Nephron (organoid): ENCODE measurements at regions not wholly inside any gene's neighbourhood (a gene's known extent, or its start where the extent isn't known, plus 50 kb on each side); places are given as distances from the start of the nearest gene placed in this dataset.

Experiments used
- H3K27ac Mint-ChIP-seq, 3 experiments: 2 replicates each; pipeline ENCODE4 v1.8.0; 2020; ENCODE audit warnings: mixed read lengths in 3 of 3, mild to moderate bottlenecking in 2 of 3, moderate library complexity in 1 of 3
- H3K27me3 Mint-ChIP-seq: 2 replicates; pipeline ENCODE4 v1.8.0; 2021; ENCODE audit warnings: low read depth, mild to moderate bottlenecking, moderate library complexity, mixed read lengths
- H3K36me3 Mint-ChIP-seq: 2 replicates; pipeline ENCODE4 v1.8.0; 2020; ENCODE audit warnings: low read depth, mixed read lengths
- H3K4me1 Mint-ChIP-seq: 2 replicates; pipeline ENCODE4 v1.8.0; 2020; ENCODE audit warnings: mixed read lengths
- H3K4me3 Mint-ChIP-seq, 3 experiments: 2 replicates each; pipeline ENCODE4 v1.8.0; 2020; ENCODE audit warnings: mild to moderate bottlenecking in 3 of 3, mixed read lengths in 3 of 3, moderate library complexity in 2 of 3
- H3K9me3 Mint-ChIP-seq: 2 replicates; pipeline ENCODE4 v1.8.0; 2020; ENCODE audit warnings: mixed read lengths
- TF ChIP-seq, protein P1 (sequence below), 3 experiments: fragments of 200-600 bp; sonication (generic); IDR thresholded peaks; one replicate each; pipeline ENCODE4 v1.5.0; 2021; ENCODE audit warnings: antibody characterized with exemption in 3 of 3; ENCODE audit not compliant: unreplicated experiment in 3 of 3

DNA sequence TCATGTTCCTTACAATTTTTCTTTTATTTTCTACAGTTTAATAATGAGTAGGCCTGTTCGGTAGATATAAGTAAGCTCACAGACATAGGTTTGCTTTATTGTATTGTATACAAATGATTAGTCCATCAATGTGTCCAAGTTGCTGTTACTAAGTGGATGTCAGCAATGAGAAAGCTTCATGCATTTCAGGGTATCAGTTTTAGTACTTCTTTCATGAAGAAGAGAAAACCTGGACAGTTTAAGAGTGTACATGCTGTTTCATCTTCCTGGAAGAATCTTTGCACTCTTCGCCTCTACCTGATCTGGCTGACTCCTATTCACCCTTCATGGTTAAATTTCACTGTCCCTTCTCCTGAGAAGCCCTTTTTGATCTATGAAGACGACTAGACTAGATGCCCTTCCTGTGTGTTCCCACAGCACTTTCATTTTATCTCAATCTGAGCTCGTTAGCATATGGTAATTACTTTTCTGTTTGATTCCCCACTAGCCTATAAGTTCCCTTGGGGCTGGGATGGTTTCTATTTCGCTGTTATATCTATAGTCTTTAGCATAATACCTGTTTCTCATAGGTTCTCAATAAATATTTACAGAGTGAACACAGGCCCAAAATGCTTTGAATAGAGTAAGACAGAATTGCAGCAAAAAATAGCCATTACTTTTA lies 70.7 kb downstream of the CETN3 start:
- Mint-ChIP-seq H3K27ac (no peak overlapping the region), H3K36me3 (no peaks in the 10 kb centered on the region), H3K27me3 (no peaks in the 10 kb centered on the region), H3K4me3 (no peak overlapping the region), H3K9me3 (no peaks in the 10 kb centered on the region), H3K4me1 (no peaks in the 10 kb centered on the region)
- TF ChIP-seq, protein P1, sequence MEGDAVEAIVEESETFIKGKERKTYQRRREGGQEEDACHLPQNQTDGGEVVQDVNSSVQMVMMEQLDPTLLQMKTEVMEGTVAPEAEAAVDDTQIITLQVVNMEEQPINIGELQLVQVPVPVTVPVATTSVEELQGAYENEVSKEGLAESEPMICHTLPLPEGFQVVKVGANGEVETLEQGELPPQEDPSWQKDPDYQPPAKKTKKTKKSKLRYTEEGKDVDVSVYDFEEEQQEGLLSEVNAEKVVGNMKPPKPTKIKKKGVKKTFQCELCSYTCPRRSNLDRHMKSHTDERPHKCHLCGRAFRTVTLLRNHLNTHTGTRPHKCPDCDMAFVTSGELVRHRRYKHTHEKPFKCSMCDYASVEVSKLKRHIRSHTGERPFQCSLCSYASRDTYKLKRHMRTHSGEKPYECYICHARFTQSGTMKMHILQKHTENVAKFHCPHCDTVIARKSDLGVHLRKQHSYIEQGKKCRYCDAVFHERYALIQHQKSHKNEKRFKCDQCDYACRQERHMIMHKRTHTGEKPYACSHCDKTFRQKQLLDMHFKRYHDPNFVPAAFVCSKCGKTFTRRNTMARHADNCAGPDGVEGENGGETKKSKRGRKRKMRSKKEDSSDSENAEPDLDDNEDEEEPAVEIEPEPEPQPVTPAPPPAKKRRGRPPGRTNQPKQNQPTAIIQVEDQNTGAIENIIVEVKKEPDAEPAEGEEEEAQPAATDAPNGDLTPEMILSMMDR (IDR thresholded peaks at IDR 0.05; ENCODE audit: unreplicated experiment in 3 of 3): no peak

DNA sequence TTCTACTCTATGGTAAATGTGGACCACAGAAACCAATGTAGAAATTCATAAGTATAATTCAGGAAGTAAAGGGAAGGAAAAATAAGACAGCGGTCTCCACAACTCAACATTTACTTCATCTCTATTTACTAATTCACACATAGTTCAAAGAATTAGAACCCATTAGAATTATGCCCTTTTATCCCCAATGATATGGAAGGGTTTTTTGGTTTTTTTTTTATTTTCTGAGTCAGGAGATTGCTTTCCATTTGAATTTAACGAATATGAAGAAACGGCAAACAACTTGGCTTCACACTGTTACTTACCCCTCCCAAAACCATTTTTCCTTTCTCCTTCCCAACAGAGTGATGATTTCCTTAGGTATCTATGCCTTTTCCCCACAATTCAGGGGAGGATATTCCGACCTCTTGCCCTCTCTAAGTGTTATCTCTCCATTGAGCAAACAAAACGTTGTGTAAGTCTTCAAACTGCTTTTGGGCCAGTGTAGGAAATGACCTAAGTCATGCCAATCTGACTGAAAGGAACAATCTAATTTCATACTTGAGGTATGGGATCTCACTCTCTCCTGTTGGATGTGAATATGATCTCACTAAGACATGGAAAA lies 72.0 kb downstream of the CETN3 start:
- no peaks in the 10 kb centered on the region for H3K9me3 Mint-ChIP-seq
- H3K27ac Mint-ChIP-seq: no peak overlapping the region
- H3K27me3 Mint-ChIP-seq: no peaks in the 10 kb centered on the region
- no peaks in the 10 kb centered on the region for H3K4me1 Mint-ChIP-seq
- H3K36me3 Mint-ChIP-seq: no peaks in the 10 kb centered on the region
- H3K4me3 Mint-ChIP-seq: no peak overlapping the region
- TF ChIP-seq, protein P1 (IDR thresholded peaks at IDR 0.05; ENCODE audit: unreplicated experiment in 3 of 3): no peak

DNA sequence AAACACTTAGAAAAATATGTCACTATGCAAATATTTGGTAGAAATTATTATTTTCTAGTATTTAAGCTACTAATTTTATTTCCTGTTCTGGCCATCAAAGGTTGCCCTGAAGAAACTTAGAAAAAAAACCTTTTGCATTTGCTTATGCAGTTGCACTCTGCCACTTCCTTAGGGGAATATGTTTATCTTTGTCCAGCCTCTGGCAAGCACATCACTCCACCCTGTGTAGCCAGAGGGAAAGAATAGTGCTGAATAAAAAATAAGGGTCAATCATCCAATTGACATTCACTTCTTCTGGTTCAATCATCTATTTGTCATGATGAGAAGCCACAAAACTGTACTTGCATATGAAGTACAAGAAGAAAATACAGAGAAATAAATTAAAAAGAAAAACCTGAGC lies 72.8 kb downstream of the CETN3 start:
- no peak overlapping the region for H3K27ac Mint-ChIP-seq
- H3K36me3 Mint-ChIP-seq: no peaks in the 10 kb centered on the region
- H3K4me1 Mint-ChIP-seq: no peaks in the 10 kb centered on the region
- TF ChIP-seq, protein P1 (IDR thresholded peaks at IDR 0.05; ENCODE audit: unreplicated experiment in 3 of 3): no peak
- H3K4me3 Mint-ChIP-seq: no peak overlapping the region
- no peaks in the 10 kb centered on the region for H3K9me3 Mint-ChIP-seq
- H3K27me3 Mint-ChIP-seq: no peaks in the 10 kb centered on the region

DNA sequence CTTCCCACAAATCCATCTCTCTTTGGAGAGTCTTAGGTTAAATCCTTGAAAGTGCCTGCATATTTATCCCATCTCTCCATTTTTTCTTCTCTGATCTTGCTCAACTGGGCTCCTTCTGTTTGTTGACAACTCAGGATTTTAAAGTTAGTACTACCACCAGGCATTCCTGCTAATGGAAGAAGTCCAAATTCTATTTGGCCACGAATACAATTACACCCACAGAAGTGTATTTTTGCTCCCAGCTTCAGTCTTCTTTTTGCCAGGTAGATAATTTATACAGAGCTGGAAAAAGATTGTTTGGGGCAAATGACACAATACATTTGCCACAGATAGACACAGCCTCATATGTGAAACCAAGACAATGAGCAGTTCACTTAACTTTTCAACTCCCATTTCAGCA lies 74.8 kb downstream of the CETN3 start:
- Mint-ChIP-seq H3K27me3 (no peaks in the 10 kb centered on the region), H3K9me3 (no peaks in the 10 kb centered on the region), H3K36me3 (no peaks in the 10 kb centered on the region), H3K27ac (no peak overlapping the region), H3K4me1 (no peaks in the 10 kb centered on the region), H3K4me3 (no peak overlapping the region)
- TF ChIP-seq, protein P1 (IDR thresholded peaks at IDR 0.05; ENCODE audit: unreplicated experiment in 3 of 3): no peak

DNA sequence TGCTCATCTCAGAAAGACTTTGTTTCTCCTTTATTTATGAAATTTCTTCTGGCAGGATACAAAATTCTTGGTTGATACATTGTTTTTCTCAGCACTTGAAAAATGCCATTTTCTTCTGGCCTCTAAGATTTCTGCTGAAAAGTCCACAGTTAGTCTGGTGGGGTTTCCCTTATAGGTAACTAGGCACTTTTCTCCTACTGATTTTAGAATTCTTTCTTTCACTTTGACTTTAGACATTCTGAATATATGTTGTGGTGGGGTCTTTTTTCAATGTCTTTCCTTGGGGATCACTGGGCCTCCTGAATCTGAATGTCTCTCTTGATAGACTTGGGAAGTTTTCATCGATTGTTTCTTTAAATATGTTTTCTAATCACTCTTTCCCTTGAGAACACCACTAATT lies 79.6 kb downstream of the CETN3 start:
- no peak overlapping the region for H3K27ac Mint-ChIP-seq
- H3K4me3 Mint-ChIP-seq: no peak overlapping the region
- H3K36me3 Mint-ChIP-seq: no peaks in the 10 kb centered on the region
- peaks cover 4% of the 10 kb centered on the region for H3K9me3 Mint-ChIP-seq
- no peaks in the 10 kb centered on the region for H3K4me1 Mint-ChIP-seq
- TF ChIP-seq, protein P1 (IDR thresholded peaks at IDR 0.05; ENCODE audit: unreplicated experiment in 3 of 3): no peak
- no peaks in the 10 kb centered on the region for H3K27me3 Mint-ChIP-seq

DNA sequence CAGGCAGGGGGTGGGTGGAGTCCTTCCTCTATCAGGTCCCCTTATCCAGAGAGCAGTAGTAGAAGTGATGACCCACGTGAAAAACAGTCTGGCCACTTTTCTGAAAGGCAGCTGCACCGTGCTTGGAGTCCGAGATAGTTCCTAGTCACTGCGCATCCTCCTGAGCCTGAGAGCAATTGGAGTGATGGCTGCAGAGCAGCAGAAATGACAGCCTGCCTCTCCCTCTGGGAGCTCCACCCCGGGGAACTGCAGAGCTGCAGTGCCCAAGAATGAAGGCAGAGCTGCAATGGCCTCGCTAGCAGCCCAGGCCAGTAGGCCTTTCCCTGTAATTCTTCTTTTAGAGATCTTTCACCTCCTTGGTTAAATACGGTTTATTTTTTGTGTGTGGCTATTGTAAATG lies 82.6 kb downstream of the CETN3 start:
- TF ChIP-seq, protein P1 (IDR thresholded peaks at IDR 0.05; ENCODE audit: unreplicated experiment in 3 of 3): no peak
- H3K27ac Mint-ChIP-seq: no peak overlapping the region
- peaks cover 2% of the 10 kb centered on the region for H3K27me3 Mint-ChIP-seq
- no peaks in the 10 kb centered on the region for H3K4me1 Mint-ChIP-seq
- H3K36me3 Mint-ChIP-seq: no peaks in the 10 kb centered on the region
- no peak overlapping the region for H3K4me3 Mint-ChIP-seq
- peaks cover 32% of the 10 kb centered on the region for H3K9me3 Mint-ChIP-seq
